Neural progenitor cell (in vitro differentiated cells): ENCODE measurements at regions not wholly inside any gene's neighbourhood (a gene's known extent, or its start where the extent isn't known, plus 50 kb on each side); places are given as distances from the start of the nearest gene placed in this dataset.
A peak's percentile ranks its signal among the peaks of the same experiment; 100 is the strongest.

Source experiments
- CTCF ChIP-seq: fragments of 200-600 bp; sonication (generic); IDR thresholded peaks from 2 replicates; pipeline ENCODE4 v1.5.1; 2017; ENCODE audit warnings: antibody characterized with exemption, mild to moderate bottlenecking
- EZH2 ChIP-seq: fragments of 200-600 bp; sonication (generic); IDR thresholded peaks from 2 replicates; pipeline ENCODE4 v1.6.1; 2017; ENCODE audit warnings: antibody characterized with exemption, mild to moderate bottlenecking, moderate library complexity

GRCh38 chr5:73298772-73299630 is 126.0 kb downstream of the TMEM174 start:
- TF ChIP-seq EZH2, result peak; percentile 62
- TF ChIP-seq CTCF, result peak; percentile 58
